ENCODE measurements at regions not wholly inside any gene's neighbourhood (a gene's known extent, or its start where the extent isn't known, plus 50 kb on each side); places are given as distances from the start of the nearest gene placed in this dataset.

- ATAC-seq: no peak
- no peak for DNase-seq (ENCODE audit: low spot score)
Measured at GRCh38 chr15:96390986-96391385, 60.5 kb downstream of the NR2F2 start.

GRCh38 chr15:96392380-96393208 is 62.1 kb downstream of the NR2F2 start:
- DNase-seq (ENCODE audit: low spot score) (no peak), ATAC-seq (peak; percentile 83)

GRCh38 chr15:96393209-96393513 is 62.7 kb downstream of the NR2F2 start:
- DNase-seq (ENCODE audit: low spot score) (no peak), ATAC-seq (peak; percentile 70)

GRCh38 chr15:96395687-96396086 is 65.2 kb downstream of the NR2F2 start:
- no peak for DNase-seq (ENCODE audit: low spot score)
- no peak for ATAC-seq

GRCh38 chr15:96398776-96399175 is 68.3 kb downstream of the NR2F2 start:
- DNase-seq (ENCODE audit: low spot score) (no peak), ATAC-seq (no peak)

GRCh38 chr15:96402403-96402802 is 71.9 kb downstream of the NR2F2 start:
- ATAC-seq: no peak
- DNase-seq (ENCODE audit: low spot score): no peak

- no peak for DNase-seq (ENCODE audit: low spot score)
- ATAC-seq: no peak
Measured at GRCh38 chr15:96403071-96403470, 72.6 kb downstream of the NR2F2 start.

- ATAC-seq (no peak), DNase-seq (ENCODE audit: low spot score) (no peak)
Measured at GRCh38 chr15:96403932-96404331, 73.4 kb downstream of the NR2F2 start.

GRCh38 chr15:96404560-96404959 is 74.1 kb downstream of the NR2F2 start:
- ATAC-seq (no peak), DNase-seq (ENCODE audit: low spot score) (no peak)

- DNase-seq (ENCODE audit: low spot score) (no peak), ATAC-seq (no peak)
Measured at GRCh38 chr15:96406291-96406690, 75.8 kb downstream of the NR2F2 start.

GRCh38 chr15:96406701-96407100 is 76.2 kb downstream of the NR2F2 start:
- DNase-seq (ENCODE audit: low spot score) (no peak), ATAC-seq (no peak)

- DNase-seq (ENCODE audit: low spot score) (no peak), ATAC-seq (no peak)
Measured at GRCh38 chr15:96407482-96407881, 77.0 kb downstream of the NR2F2 start.

- ATAC-seq: no peak
- DNase-seq (ENCODE audit: low spot score): no peak
Measured at GRCh38 chr15:96408591-96409183, 78.2 kb downstream of the NR2F2 start.

GRCh38 chr15:96409215-96410138 is 79.0 kb downstream of the NR2F2 start:
- ATAC-seq (peak; percentile 48), DNase-seq (ENCODE audit: low spot score) (no peak)

GRCh38 chr15:96410175-96411055 is 79.9 kb downstream of the NR2F2 start:
- no peak for DNase-seq (ENCODE audit: low spot score)
- ATAC-seq: no peak

GRCh38 chr15:96411056-96412031 is 80.8 kb downstream of the NR2F2 start:
- ATAC-seq (no peak), DNase-seq (ENCODE audit: low spot score) (no peak)

GRCh38 chr15:96412045-96412905 is 81.8 kb downstream of the NR2F2 start:
- ATAC-seq (no peak), DNase-seq (ENCODE audit: low spot score) (no peak)

GRCh38 chr15:96412906-96413231 is 82.4 kb downstream of the NR2F2 start:
- DNase-seq (ENCODE audit: low spot score) (no peak), ATAC-seq (no peak)

- ATAC-seq: no peak
Measured at GRCh38 chr15:96413657-96414056, 83.2 kb downstream of the NR2F2 start.

More at GRCh38 chr15:96413657-96414056, 83.2 kb downstream of the NR2F2 start:
- no peak for DNase-seq (ENCODE audit: low spot score)
